SU-DHL-6 (cell line): ENCODE measurements at regions not wholly inside any gene's neighbourhood (a gene's known extent, or its start where the extent isn't known, plus 50 kb on each side); places are given as distances from the start of the nearest gene placed in this dataset.

Source experiments
- CTCF ChIP-seq: fragments of 200-600 bp; sonication (generic); IDR thresholded peaks from one replicate; pipeline ENCODE4 v1.5.1; 2017; ENCODE audit warnings: antibody characterized with exemption, mild to moderate bottlenecking, low read length, moderate library complexity; ENCODE audit not compliant: insufficient read depth, poor library complexity, severe bottlenecking
- EZH2phosphoT487 ChIP-seq: fragments of 200-600 bp; sonication (generic), shearing (Covaris generic); conservative IDR thresholded peaks from 2 replicates; pipeline ENCODE4 v1.6.1; 2018; ENCODE audit warnings: mild to moderate bottlenecking, antibody characterized with exemption, low read length, moderate library complexity, mixed read lengths

GRCh38 chr11:103729617-103730016 is 306.8 kb upstream of the DDI1 start:
- no peak for TF ChIP-seq CTCF
- TF ChIP-seq EZH2phosphoT487, result no peak
